ENCODE measurements at regions not wholly inside any gene's neighbourhood (a gene's known extent, or its start where the extent isn't known, plus 50 kb on each side); places are given as distances from the start of the nearest gene placed in this dataset.
"Not testable (repeated sequence)": the region's sequence is repeated elsewhere in the genome, so short reads cannot be mapped to it uniquely, and the experiment has no call there.

- TF ChIP-seq USF1 (CRISPR knock-in tag; IDR thresholded peaks at IDR 0.05); USF2 (CRISPR knock-in tag; IDR thresholded peaks at IDR 0.05); ZNF423 (CRISPR knock-in tag; IDR thresholded peaks at IDR 0.05); ZNF121 (CRISPR knock-in tag; IDR thresholded peaks at IDR 0.05); JUN (CRISPR knock-in tag; IDR thresholded peaks at IDR 0.05); CTCF (IDR thresholded peaks at IDR 0.05); NR3C1 (CRISPR knock-in tag; conservative IDR thresholded peaks at IDR 0.05; ENCODE audit: low read depth); SMAD4 (CRISPR knock-in tag; IDR thresholded peaks at IDR 0.05); CREB1 (CRISPR knock-in tag; IDR thresholded peaks at IDR 0.05); ZNF281 (CRISPR knock-in tag; IDR thresholded peaks at IDR 0.05); E2F1 (CRISPR knock-in tag; IDR thresholded peaks at IDR 0.05); MAX (CRISPR knock-in tag; IDR thresholded peaks at IDR 0.05); ETV6 (CRISPR knock-in tag; IDR thresholded peaks at IDR 0.05); HMGXB4 (CRISPR knock-in tag; IDR thresholded peaks at IDR 0.05): not testable (repeated sequence)
Measured at GRCh38 chr15:20153528-20153927, 388.1 kb downstream of the GOLGA6L6 start.
